ENCODE measurements at regions not wholly inside any gene's neighbourhood (a gene's known extent, or its start where the extent isn't known, plus 50 kb on each side); places are given as distances from the start of the nearest gene placed in this dataset.

DNA sequence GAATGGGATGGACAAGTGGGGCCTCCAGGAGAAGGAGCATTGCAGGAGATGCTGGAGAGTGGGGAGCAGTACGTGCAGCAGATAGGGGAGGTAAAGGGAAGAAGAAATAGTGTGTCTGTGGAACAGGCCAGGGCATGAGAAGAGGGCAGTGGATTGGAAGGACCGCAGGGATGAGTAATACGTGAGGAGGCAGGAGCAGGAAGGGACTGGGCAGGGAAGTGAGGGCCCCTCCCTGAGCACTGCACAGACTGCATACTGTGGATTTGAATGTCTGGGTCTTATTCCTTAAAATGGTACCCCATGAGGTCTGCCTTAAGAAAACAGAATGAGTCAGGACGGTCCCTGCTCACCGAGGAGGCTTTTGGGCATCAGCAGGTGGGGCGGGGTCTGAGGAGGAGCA lies 210.0 kb upstream of the NDN start:
- no peak for TF ChIP-seq CTCF (conservative IDR thresholded peaks at IDR 0.05)
- TF ChIP-seq ZFX (IDR thresholded peaks at IDR 0.05): no peak
